NOMO-1 (cell line): ENCODE measurements at regions not wholly inside any gene's neighbourhood (a gene's known extent, or its start where the extent isn't known, plus 50 kb on each side); places are given as distances from the start of the nearest gene placed in this dataset.

Experiments
- DNase-seq, 2 experiments: peaks; one replicate each; lab custom pipeline; 2025; ENCODE audit not compliant: unreplicated experiment in 2 of 2; lab: John Stamatoyannopoulos, UW

- DNase-seq: no peak
Observed at GRCh38 chr22:48883211-48883960, 944.3 kb downstream of the BRD1 start.

GRCh38 chr22:48882636-48883200 lies 945.0 kb downstream of the BRD1 start:
- no peak for DNase-seq

- no peak for DNase-seq
Observed at GRCh38 chr22:48881326-48881980, 946.2 kb downstream of the BRD1 start.

- DNase-seq: no peak
Observed at GRCh38 chr22:48880749-48881148, 946.9 kb downstream of the BRD1 start.

GRCh38 chr22:48876951-48877350 lies 950.7 kb downstream of the BRD1 start:
- DNase-seq: no peak

- no peak for DNase-seq
Observed at GRCh38 chr22:48874956-48875355, 952.7 kb downstream of the BRD1 start.

- DNase-seq: no peak
Observed at GRCh38 chr22:48873191-48873520, 954.5 kb downstream of the BRD1 start.

GRCh38 chr22:48872271-48873190 lies 955.1 kb downstream of the BRD1 start:
- DNase-seq: no peak

- DNase-seq: no peak
Observed at GRCh38 chr22:48871176-48871840, 956.4 kb downstream of the BRD1 start.

GRCh38 chr22:48870436-48870835 lies 957.2 kb downstream of the BRD1 start:
- no peak for DNase-seq

- no peak for DNase-seq
Observed at GRCh38 chr22:48869788-48870187, 957.9 kb downstream of the BRD1 start.

GRCh38 chr22:48869161-48869560 lies 958.5 kb downstream of the BRD1 start:
- DNase-seq: no peak

GRCh38 chr22:48868554-48868953 lies 959.1 kb downstream of the BRD1 start:
- DNase-seq: no peak

GRCh38 chr22:48867891-48868290 lies 959.8 kb downstream of the BRD1 start:
- DNase-seq: no peak

GRCh38 chr22:48866906-48867681 lies 960.6 kb downstream of the BRD1 start:
- no peak for DNase-seq

GRCh38 chr22:48864748-48865147 lies 962.9 kb downstream of the BRD1 start:
- DNase-seq: no peak

GRCh38 chr22:48863965-48864528 lies 963.6 kb downstream of the BRD1 start:
- no peak for DNase-seq

GRCh38 chr22:48860557-48860956 lies 967.1 kb downstream of the BRD1 start:
- DNase-seq: no peak

GRCh38 chr22:48858856-48859255 lies 968.8 kb downstream of the BRD1 start:
- DNase-seq: no peak

GRCh38 chr22:48858121-48858520 lies 969.6 kb downstream of the BRD1 start:
- DNase-seq: no peak
